HG03045 (cell line): ENCODE measurements at regions not wholly inside any gene's neighbourhood (a gene's known extent, or its start where the extent isn't known, plus 50 kb on each side); places are given as distances from the start of the nearest gene placed in this dataset.
"Not testable (repeated sequence)": the region's sequence is repeated elsewhere in the genome, so short reads cannot be mapped to it uniquely, and the experiment has no call there.

ENCODE experiments used
- ATAC-seq: cut with Tn5 transposase; IDR thresholded peaks from one replicate; pipeline ENCODE4 v1.9.1; 2021; ENCODE audit warnings: mild to moderate bottlenecking, moderate library complexity; ENCODE audit not compliant: unreplicated experiment

DNA sequence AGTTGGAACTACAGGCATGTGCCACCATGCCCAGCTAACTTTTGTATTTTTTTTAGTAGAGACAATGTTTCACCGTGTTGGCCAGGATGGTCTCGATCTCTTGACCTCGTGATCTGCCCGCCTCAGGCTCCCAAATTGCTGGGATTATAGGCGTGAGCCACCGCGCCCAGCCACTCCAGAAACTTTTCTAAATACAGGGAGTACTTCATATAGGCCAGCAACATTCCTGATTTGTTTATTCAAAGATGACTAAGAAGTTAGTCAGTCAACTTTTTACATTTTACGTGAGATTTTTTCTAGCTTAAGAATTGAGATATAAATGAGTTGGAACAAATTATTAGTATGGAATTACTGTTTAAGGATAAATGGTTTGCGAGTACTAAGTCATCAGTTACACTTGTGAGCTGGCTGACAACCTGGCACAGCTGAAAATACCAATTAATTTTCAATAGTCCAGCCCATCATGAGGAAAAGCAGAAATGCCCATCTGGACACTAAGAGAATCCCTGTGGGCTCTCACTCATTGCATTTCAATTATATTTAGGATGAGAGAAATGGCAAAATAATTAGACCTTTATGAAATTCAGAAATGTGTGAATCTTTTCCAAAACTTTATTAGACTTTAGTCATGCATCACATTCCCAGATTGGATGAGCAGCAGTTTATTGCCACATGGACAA is 430.8 kb upstream of the SPATA31A3 start:
- not testable (repeated sequence) for ATAC-seq

DNA sequence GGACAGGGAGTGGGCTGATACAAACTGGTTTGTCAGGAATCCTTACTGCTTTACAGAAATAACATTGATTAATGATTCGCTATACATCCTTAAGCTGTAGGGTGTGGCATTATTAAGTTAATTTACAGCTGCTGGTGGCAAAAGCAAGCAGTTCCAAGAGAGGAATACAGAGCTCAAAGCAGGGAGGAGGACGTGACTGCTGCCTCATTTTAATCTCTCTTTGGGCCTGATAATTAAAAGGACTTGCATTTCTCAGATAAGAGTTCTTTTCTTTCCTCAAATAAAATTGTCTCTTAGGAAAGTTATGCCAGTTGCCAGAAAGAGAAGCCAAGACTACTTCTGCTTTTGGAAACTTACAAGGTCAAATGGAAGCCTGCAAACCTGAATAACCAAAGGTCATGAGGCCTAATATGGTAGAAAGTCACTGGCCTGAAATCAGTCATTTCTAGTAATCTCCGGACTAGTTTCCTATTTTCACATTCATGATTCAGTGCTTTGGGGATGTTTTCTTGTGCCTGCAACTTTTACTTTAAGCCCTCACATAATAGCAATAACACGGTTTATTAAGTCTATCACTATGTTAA is 426.2 kb upstream of the SPATA31A3 start:
- not testable (repeated sequence) for ATAC-seq

DNA sequence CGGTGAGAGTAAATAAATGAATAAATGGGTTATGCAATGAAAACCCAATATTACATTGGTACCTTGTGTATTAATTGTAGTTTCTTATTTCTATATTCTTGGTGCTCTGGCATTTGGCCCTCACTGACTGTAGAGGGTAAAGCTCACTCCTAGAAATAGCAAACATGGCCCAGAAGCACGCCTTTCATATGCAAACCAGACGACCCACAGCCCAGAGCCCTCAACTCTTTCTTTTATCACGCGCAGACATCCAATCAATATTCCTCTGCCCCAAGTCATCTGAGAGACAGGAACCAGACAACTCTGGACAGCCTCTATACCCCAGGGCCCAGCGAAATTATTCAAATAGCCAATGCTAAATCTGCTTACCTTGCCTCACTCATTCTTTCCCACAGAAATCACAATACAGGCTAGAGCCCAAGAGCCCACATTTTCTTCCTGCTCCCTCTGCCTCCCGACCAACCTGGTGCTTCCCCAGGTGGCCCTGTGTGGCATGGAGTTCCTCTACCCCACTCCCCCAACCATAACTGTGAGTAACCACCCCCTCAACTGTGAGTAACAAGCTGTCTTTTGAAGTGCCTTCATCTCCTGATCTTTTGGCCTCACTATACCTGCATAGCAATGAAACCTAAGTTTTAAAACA is 425.1 kb upstream of the SPATA31A3 start:
- ATAC-seq, result not testable (repeated sequence)

DNA sequence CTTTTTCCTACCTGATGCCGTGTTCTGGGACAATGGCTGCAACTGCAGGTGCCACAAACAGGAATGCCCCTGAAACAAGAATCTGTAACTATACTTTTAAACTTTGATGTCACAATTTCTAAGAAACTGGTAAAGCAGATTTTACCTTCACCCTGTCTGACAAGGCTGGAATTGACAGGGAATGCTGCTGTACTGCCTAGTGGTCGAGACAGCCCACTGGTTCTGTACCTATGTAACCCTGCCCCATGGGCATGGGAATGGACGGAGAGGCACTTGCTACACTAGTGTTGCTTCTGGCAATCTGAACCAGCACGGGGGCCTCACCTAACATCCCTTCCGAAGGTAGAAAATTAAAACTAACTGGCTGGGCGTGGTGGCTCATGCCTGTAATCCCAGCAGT is 424.3 kb upstream of the SPATA31A3 start:
- not testable (repeated sequence) for ATAC-seq

DNA sequence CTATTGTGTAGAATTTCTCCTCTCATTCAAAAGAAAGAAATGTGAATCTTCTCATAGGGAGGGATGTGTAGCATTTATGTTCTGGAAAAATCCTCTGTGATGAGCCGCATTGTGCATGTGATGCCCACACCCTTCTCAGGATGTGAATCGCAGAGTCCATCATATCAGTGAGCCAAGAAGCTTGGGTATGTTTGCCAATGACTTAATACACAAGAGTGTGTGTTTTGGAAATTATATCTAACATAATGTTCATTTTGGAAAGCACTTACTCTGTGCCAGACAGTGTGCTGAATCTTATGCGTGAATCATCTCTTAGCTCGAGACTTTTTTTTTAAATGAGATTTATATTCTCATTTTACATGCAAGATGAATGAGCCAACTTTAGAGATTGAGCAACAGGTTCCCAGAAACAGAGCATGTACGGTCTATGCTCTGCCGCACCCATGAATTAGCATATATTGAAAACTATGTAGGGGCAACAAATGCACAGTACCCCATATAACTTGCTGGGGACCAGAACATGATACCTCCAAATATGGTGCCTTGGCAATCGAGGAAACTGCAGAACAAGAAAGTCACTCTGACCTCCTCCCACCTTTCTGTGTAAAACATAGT is 418.4 kb upstream of the SPATA31A3 start:
- ATAC-seq, result not testable (repeated sequence)

DNA sequence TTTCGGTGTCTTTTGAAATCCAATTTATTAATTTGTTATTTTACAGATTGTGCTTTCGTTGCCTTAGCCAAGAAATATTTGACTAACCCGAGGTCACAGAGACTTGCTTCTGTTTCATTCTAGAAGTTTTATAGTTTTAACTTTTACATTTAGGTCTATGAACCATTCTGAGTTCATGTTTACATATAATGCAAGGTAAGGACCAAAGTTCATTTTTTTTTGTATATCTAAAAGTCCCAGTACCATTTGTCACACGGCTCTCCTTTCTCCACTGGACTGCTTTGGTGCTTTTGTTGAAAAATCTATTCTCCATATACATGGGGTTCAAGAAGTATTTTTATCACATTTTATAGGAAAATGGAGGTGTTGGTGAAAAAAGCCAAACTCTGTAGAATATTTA is 411.4 kb upstream of the SPATA31A3 start:
- not testable (repeated sequence) for ATAC-seq

DNA sequence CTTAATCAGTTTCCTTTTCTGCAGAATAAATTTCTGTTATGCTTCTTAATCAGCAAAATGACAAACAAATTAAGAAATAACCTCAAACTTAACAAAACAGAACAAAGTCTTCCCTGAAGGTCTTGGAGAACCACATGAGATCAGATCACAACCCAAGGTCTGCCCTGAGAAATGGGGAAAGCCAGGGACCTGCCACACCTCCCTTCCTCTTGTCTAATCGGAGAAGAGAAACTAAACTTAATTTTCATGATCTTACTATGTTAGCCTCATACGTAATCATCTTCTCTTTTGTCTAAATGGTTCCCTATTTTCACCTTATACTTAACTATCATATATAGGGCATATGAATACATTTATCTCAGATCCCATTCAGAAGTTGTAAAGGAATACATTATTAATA is 405.4 kb upstream of the SPATA31A3 start:
- not testable (repeated sequence) for ATAC-seq

DNA sequence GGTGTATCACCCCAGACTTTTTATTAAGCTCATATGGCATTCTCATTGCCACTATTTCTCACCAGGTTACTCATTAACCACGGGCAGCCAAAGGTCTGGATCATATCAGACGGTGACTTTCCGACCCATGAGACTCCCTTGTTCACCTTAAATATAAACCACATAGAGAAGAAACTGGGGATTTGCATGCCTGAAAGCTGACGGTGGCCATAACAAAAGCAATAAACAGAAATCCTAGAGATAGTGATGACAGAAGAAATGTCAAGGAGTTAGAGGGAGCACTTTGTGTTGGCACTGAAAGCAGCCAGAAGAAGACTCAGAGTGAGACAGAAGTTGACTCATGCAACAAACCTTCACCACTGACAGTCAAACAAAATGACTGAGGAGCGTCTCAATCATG is 402.4 kb upstream of the SPATA31A3 start:
- not testable (repeated sequence) for ATAC-seq

DNA sequence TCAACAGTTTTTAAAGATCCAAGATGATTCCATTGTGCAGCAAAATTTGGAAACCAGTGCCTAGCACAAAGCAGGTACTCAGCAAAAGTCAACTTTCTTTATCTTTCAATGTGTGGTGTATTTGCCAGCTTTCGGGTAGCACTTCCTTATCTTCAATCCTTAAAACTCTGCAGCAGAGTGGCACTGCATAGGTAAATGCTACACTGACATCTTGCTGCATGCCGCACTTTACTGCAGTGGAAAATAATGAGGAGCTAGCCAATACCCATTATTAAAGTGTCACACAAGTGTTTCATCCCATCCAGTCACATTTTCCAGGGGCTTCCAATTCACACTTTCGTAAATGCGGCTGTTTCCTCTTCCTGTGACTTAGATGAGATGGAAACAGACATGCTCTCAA is 401.7 kb upstream of the SPATA31A3 start:
- ATAC-seq, result not testable (repeated sequence)

DNA sequence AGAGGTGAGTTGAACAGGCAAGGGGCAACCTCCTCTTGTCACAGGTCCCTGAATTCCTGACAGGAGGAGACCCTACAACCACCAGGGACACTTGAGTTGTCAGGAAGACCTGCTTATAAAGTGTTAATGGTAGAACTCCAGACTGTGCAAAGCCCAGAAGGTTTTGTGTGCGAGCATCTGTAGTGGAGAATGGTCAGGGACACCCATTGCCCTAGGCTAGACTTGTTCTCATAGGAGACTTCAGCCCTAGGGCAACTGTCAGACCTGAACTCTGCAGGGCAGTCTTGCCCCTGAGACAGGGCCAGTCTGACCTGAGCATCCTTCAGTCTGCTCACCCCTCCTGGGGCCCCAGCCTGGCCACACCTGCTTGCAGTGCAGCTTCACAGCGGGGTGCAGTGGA is 377.3 kb upstream of the SPATA31A3 start:
- not testable (repeated sequence) for ATAC-seq

DNA sequence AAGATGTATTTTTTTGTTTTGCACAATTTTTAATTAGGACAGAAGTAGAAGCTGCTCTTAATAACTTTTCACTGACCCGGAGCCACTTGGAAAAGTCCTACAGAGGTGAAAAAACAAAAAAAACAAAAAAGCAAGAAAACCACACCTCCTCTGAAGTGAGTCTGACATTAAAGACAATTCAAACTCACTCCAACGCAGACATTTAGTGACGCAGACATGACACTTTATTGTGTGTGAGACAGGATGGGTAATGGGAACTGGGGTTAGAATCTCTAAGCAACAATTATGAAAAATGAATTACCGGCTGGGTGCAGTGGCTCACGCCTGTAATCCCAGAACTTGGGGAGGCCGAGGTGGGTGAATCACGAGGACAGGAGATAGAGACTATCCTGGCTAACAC is 370.0 kb upstream of the SPATA31A3 start:
- not testable (repeated sequence) for ATAC-seq

DNA sequence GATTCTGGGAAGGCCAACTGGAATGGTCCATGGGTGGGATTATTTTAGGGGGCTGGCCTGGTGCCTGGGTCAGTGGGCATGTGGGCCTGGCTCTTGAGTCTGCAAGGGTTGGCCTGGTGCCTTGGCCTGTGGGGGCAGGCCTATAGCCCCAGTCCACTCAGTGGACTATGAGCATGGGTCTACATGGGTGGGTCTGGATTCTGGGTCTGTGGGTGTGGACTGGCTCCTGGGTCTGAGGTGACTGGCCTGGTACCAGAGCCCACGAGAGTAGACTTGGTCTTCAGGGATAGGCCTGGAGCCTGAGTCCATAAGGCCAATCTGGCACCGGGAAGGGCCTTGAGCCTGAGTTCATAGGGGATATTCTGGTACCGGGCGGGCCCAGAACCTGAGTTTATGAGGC is 361.6 kb upstream of the SPATA31A3 start:
- ATAC-seq, result not testable (repeated sequence)

DNA sequence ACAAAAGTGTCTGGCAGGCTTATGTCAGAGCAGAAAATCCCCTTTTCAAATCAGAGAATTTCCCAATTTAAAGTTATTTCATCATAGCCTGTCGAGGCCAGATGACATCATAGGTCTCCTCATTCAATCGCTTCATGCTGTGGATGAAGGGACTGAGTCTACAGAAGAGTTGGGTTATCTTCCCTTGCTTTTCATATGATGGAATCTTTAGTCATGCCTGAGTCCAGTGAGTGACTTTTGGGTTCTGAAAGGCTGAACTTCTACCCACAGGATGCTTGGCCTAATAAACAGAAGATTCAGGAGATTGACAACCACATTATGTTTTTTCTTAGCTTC is 357.0 kb upstream of the SPATA31A3 start:
- ATAC-seq, result not testable (repeated sequence)

DNA sequence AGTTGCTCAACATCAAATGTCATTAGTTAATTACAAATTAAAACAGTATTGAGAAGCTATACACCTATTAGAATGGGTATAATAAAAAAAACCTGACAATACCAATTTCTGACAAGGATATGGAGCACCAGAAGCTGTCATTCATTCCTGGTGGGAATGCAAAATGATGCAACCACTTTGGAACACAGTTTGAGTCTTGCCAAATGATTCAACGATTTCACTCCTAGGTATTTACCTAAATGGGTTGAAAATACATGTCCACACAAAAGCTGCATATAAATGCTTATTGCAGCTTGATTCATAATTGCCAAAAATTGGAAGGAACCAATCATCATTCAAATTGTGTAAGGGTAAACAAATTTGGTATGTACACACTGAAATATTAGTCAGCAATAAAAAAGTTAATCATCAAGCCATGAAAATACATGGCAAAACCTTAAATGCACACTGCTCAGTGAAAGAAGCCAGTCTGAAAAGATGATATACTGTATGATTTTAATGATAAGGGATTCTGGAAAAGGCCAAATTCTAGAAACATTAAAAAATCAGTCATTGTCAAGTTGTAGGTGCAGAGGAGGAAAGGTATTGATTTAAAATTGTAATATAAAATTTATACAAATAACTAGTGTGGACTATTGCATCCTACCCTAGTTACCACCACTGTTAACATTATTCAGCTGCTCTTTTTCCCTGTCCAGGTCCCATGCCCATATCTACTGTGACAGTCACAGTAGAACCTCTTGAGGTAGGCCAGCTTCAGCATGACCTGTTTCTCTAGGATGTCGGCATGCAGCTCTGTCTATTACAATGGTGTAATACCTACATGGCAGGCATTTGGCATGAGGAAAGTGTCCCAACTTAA is 356.4 kb upstream of the SPATA31A3 start:
- ATAC-seq, result not testable (repeated sequence)

DNA sequence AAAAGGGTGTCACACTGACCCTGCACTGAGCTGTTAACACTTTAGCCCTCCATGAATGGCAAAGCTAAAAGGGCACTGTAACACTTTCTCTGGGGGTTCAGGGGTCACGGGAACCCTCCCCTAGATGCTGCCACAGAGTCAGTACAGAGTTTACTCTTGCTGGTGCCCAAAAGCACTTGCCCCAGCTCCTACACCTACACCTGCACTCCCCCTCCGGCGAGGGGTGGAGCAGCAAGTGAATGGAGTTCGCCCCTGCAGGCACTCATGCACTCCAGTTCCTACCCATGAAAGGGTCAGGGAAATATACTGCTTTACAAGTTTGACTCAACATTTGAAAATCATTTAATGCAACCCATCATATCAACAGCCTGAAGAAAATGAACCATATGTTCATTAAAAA is 355.7 kb upstream of the SPATA31A3 start:
- ATAC-seq, result not testable (repeated sequence)

DNA sequence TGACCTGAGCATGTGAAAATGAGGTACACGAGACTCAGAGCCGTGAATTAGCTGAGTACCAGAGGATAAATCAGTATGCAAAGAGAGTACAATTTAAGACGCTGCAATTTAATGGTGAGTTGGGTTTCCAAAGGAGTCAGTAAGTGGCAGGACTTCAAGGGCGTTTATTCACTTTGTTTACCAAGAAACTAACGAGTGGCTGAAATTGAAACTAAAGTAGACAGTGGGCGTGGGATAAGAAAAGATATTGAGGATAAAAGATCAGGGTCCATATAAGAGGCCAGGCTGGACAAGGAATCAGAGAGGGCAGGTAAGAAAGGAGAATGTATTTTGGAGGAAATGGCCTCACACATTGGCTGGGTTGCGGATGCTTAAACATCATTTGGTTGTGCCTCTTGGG is 346.9 kb upstream of the SPATA31A3 start:
- ATAC-seq, result not testable (repeated sequence)

DNA sequence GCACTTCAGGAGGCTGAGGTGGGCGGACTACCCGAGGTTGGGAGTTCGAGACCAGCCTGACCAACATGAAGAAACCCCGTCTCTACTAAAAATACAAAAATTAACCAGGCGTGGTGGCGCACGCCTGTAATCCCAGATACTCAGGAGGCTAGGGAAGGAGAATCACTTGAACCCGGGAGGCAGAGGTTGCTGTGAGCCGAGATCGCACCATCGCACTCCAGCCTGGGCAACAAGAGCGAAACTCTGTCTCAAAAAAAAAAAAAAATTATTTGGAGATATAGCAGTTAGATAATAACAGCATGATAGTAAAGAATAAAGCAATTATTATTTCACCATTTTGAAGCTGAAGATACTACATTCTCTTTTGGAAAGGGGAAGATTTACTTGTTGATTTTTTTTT is 345.9 kb upstream of the SPATA31A3 start:
- ATAC-seq, result not testable (repeated sequence)

DNA sequence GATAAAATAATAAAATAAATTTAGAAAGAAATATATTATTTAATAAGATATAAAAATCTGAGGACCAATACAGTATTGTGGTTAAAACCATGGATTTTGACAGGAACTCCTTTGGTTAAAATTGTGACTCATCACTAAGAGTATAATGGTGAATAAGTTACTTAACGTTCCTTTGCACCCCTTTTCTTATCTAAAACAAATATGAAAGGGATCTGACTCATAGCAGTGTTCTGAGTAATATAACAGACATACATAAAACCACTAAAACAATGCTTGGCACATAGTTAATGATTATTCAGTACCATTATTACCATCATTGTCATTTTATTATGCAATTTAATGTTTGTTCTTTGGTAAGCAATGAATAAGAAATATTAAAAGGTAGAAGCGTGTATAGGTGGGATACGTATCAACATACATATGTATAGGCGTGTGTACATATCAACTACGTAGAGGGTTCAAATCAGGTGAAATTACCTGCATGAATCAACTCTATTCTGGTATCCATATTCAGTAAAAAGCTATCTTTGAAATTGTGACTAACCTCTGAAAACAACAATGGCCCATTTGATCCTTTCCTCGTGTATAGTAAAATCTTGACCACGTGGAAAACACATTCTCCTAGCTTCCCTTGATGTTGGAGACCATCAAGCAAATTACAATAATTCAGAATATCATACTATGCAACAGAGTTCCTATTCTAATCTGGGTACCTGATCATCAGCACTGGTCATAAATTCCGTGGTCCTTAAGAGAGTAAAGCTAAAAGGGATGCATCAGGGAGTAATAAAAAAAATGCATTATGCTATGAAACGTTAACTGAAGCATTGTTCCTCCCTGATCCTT is 342.6 kb upstream of the SPATA31A3 start:
- ATAC-seq, result not testable (repeated sequence)

DNA sequence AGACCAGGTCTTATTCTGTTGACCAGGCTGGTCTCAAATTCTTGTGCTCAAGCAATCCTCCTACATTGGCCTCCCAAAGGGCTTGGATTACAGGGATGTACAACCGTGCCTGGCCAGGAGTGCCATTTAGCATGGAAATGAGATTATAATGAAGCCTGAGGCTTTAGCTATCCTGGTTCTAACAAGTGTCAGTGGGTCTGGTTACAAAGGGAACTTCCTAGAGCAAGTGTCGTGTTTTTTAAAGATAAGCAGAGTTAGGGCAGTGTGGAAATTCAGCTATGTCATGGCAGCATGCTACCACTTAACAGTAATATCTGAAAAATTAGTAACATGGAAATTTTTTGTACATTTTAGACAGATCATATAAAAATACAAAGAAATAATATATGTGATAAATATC is 339.3 kb upstream of the SPATA31A3 start:
- ATAC-seq, result not testable (repeated sequence)

DNA sequence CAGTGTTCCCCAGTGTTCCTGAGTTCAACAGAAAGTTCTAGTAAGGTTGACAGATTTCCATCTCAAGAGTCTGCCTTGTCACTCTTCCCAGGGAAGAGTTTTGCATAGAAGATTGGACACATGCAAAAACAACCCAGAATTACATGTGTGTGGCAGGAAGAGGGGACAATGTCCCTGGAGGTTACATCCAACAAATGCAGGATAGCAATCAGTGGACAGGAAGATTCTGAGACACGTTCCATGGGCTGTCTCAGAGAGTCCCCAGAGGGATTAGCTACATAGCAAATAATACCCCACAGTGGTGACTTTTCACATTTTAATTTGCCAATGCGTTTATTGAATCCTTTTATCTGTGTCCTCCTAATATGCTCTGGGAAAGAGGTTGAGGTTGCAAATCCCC is 321.1 kb upstream of the SPATA31A3 start:
- ATAC-seq, result not testable (repeated sequence)
